ENCODE measurements at regions not wholly inside any gene's neighbourhood (a gene's known extent, or its start where the extent isn't known, plus 50 kb on each side); places are given as distances from the start of the nearest gene placed in this dataset.
A peak's percentile ranks its signal among the peaks of the same experiment; 100 is the strongest.
"Not testable (repeated sequence)": the region's sequence is repeated elsewhere in the genome, so short reads cannot be mapped to it uniquely, and the experiment has no call there.

DNA sequence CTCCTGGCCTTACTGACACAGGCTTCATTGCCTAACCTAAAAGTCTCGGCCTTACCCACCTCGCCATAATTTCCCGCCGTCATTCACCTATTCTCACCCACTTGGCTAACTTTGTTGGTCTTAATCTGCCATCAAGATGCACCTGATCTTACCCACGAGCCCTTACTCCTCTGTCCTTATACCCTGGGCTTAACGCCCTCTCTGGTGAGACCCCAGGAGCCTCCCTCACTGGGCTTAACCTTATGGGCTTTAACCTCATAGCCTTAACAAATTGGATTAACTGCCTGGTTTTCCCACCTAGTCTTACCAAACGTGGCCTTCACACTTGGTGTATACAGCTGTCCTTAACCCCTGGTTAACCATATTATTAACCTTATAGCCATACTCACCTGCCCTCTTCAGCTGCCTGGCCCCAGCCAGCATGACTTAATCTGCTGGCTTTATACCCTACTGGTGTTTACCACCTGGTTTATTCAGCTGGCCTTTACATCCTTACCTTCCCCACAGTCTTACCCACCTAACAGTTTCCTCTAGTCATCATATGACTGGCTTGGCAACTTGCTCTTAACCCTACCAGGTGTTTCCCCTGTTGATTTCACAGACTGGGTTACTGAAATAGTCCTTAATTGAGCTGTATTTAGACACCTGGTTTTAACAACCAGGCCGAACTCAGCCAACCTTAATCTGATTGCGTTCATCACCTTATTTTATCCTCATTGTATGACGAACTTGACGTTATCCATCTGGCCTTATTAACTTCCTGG is 132.0 kb upstream of the ZSWIM2 start:
- DNase-seq, result peak; percentile 43

DNA sequence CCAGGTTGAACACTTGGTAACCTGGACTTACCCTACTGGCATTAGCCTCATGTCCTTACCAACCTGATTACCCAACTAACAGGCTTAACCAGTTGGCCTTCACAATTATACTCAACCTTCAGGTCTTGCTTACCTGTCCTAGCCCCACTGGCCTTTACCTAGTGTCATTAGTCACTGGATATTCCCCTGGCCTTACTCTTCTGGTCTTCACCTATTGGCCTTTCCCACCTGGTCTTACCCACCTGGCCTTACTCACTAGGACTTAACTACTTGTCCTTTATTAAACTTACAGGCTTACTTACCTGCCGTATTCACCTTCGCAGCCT is 131.1 kb upstream of the ZSWIM2 start:
- DNase-seq, result no peak

DNA sequence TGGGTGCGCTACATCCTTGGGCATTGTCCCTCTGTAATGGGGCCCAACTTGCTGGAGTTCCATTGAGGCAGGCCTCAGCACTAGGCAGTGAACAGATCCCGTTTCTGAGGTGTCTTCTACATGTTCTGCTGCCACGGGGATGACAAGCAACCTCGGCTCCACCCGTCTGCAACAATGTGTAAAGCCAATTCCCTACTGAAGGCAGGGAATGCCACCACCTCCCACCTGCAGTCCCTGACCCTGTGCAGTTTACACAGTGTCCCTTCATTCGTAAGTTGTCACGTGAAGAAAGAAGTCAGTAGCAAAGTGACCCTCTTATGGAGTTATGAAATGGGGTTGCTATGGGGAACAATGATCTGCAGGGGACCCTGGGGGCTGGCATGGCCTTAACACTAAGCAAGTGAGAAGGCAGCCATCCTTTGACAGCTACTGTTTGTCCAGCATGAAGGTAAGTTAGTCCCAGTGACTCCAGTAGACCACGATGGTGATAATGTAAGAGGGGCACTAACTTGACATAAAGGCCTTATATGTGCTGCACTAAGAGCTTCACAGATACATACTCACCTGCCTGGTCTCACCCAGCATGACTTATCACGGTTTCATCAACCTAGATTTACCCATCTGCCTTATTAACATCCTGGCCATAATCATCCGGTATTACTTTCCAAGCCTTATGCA is 130.6 kb upstream of the ZSWIM2 start:
- no peak for DNase-seq

DNA sequence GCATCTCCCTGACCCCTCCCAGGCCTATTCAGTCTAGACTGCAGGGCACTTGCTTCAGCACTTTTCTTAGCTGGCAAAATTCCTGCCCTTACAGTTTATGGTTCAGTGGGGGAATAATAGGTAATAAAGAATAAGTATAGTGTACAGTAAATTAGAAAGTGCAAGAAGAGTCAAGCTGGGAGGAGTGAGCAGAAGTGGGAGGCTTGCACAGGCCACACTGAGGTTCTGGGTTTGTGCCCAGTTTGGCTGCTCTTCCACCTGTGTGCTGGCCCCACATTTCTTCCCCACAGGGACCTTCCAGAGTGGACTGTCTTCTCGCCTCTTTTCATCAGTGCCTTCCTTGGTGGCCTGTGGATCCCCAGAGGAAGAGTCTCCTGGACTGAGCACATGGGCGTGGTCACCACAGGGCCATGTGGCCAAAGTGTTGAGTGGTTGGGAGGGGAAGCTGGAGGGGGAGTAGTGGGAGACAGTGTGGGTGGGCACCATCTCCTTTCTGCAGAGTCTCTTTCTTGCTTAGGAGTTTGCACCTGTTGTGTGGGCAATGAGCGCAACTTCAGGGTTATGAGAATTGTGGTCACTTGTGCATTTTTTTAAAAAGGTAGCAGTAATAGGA is 128.6 kb upstream of the ZSWIM2 start:
- no peak for DNase-seq

DNA sequence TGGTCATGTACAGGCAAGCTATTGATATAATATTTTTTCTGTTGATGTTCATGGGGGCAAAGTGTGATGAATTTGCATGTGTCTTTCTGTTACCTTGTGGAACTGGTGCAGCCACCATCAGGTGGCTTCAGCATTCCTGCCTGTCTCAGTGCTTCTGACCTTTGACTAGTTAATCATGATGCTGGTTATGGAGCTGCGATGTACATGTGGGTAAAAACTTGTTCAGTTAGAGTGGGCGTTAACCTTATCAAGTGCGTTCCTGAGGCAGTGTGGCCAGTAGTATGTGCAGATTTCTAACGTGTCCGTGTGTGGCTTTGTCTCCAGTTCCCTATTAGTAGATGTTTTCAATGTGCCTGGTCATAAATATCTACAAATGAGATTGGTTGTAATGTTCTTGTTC is 127.4 kb upstream of the ZSWIM2 start:
- DNase-seq, result no peak

DNA sequence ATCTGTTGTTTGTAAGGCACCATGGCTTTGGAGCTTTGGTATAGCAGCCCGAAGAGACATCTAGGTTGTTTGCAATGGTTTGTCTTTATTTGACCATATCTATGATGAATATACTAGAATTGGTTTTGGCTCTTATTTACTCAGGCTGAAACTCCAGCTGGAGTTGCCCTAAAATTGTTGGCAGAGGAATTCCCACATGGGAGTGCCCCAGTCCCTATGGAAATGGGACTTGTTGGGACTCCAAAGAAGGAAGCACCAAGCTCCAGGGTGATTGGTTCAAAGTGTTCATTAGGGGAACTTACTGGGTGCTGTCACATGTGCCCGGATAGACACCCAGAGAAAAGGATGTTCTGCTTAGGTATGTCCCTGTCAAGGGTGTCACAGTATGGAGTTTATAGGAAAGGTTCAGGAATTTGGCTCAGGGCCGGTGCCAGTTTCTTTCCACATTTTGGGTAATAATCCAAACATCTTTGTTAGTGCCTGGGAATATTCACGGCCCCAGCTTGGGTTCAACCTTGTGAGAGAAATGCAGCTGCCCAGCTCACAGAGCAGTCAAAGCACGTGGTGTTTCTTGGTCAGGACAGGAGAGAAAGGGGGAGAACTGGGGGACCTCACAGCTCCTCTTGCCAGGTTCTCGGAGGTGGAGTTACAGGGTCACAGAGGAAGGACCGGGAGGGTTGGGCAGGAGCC is 123.5 kb upstream of the ZSWIM2 start:
- DNase-seq, result no peak

DNA sequence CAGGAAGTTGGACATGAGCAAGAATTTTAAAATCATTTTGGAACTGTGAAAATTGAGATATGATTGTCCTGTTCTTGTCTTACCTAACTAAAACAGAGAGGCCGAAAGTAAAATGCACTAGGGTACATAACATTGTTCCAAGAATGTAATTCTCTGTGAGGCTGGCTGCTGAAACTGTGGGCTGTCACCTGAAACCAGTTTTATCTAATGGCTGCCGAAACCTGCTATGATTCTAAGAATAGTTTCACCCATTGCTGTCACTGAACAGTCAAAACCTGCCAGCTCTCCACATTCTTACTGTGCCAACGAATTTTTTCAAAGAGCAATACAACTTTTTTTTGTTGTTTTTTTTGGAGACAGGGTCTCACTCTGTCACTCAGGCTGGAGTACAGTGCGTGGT is 119.3 kb upstream of the ZSWIM2 start:
- no peak for DNase-seq

DNA sequence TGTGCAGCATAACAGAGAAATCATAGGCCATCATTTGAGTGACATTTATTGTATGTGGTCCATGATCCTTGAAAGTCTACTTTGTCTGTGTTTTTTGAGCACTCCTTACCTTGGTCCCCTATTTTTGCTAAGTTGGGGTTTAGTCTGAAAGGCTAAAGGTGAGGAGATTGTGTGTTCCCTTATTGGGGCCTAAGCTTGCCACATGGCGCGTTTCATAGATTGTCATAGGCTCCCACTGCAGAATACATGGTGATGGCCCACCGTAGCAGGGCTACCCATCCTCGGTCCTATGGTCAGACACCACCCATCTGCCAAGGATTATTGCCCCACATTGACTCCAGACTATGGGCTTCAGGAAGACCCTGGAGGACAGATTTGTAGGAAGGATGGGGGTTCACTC is 117.0 kb upstream of the ZSWIM2 start:
- no peak for DNase-seq

DNA sequence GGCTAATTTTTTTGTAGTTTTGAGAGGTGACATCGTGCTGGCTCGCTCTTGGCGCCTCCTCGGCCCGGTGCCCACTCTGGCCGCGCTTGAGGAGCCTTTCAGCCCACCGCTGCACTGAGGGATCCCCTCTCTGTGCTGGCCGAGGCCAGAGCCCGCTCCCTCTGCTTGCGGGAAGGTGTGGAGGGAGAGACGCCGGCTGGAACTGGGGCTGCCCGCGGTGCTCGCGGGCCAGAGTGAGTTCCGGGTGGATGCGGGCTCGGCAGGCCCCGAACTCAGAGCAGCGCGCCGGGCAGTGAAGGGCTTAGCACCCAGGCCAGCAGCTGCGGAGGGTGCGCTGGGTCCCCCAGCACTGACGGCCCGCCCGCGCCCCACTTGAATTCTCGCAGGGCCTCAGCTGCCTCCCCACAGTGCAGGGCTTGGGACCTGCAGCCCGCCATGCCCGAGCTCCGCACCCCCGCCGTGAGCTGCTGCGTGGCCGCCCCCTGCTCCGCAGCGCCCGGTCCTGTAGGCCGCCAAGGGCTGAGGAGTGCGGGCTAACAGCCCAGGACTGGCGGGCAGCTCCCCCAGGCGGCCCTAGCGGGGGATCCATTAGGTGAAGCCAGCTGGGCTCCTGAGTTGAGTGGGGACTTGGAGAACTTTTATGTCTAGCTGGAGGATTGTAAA is 113.2 kb upstream of the ZSWIM2 start:
- DNase-seq, result no peak

DNA sequence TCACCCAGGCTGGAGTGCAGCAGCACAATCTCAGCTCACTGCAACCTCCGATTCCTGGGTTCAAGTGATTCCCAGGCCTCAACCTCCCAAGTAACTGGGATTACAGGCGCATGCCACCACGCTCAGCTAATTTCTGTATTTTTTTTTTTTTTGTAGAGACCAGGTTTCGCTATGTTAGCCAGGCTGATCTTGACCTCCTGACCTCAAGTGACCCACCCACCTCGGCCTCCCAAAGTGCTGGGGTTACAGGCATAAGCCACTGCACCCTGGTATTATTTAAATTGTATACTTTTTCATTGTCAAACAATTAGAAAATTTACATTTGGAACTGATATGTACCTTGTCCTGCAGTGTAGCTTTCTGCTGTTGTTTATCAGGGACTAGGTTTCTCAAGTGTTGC is 111.3 kb upstream of the ZSWIM2 start:
- DNase-seq, result not testable (repeated sequence)

DNA sequence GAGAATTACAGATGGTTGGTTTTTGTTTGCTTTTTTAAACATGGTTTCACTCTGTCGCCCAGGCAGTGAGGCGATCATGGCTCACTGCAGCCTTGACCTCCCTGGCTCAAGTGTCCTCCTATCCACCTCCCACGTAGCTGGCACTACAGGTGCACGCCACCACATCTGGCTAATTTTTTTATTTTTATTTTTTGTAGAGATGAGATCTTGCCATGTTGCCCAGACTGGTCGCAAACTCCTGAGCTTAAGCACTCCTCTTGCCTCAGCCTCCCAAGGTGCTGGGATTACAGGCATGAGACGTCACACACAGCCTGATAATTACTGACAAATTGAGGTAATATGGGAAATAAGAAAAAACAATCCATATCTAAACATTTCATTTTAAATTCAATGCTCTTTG is 110.5 kb upstream of the ZSWIM2 start:
- DNase-seq, result no peak

DNA sequence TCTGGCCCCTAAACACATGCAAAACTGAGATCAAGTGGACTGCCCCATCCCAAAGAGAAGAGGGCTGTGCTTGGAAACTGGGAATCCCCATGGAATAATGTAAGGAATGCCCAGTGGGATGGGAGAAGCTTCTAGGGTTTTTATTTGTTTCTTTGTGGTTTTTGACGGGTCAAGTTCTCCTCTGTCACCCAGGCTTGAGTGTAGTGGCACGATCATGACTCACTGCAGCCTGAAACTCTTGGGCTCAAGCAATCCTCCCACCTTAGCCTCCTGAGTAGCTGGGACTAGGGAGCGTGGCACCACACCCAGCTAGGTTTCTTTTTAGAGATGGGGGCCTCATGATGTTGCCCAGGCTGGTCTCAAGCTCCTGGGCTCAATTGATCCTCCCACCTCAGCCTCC is 101.7 kb upstream of the ZSWIM2 start:
- no peak for DNase-seq

DNA sequence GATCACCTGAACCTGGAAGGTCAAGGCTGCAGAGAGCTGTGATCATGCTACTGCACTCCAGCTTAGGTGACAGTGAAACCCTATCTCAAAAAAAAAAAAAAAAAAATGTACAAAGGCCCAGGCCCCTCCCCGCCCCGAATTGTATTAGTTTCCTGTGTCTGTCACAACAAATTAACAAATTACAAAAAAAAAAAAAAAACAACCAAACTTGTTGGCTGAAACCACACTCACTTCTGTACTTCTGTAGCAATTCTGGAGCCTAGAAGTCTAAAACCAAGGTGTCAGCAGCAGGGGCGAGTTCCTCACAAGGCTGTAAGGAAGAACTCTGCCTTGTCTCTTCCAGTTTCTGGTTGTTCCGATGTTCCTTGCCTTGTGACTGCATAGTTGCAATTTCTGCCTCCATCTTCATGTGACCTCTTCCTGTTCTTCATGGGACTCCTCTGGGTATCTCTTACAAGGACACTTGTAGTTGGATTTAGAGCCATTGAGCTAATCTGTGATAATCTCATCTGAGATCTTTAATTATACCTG is 100.8 kb upstream of the ZSWIM2 start:
- DNase-seq, result no peak

DNA sequence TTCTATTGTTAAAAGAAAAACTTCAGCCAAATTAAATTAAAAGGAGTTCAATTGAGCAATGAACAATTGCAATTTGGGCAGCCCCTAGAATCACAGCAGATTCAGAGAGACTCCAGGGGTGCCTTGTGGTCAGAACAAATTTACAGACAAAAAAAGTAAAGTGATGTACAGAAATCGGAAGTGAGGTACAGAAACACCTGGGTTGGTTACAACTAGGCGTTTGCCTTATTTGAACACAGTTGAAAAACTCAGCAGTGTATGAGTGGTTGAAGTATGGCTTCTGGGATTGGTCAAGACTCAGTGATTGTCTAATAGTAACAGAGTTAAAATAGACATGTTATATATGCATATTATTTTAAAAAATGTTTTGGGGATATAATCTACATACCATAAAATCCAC is 98.5 kb upstream of the ZSWIM2 start:
- peak; percentile 4 for DNase-seq

DNA sequence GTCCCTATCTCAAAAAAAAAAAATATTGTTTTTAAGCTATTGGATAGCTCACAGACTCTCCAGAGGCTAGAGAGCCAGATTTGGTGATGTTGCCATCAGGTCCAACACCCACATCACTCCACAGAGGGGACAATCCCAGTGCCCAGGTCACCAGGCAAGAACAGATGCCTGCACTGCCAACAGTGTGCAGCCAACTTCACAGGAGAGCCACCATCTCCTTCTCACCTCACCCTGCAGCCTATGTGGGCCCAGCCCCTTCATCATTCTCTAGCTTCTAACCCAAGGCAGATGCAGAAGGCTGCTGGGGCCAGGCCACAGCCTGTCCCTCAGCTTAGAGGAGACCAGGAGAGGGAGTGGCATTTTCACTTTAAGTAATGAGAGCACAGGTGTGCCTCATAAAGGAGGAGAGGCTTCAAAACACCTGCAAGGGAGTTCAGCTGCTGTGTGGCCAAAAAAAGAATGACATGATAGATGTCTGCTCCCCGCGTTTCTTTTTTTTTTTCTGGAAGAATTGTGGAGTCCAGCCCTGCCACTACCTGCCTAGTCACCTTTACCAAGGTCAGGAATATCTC is 98.0 kb upstream of the ZSWIM2 start:
- DNase-seq, result peak; percentile 18

DNA sequence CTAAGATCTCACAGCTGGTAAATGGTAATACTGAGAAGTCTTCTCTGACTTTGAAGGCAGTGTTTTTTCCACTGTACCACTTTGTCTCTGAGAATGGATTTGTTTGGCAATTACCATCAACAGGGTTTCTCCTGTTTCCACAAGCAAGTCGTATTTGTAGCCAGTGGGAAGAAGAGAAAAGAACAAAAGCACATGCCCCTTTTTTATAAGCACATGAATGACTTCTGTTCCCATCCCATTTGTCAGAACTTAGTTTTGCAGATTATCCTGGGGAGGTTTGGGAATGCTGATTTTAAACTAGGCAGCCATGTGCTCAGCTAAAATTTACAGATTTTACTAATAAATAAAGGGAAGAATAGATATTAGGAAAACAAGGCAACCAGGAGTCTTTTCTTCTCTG is 92.9 kb upstream of the ZSWIM2 start:
- no peak for DNase-seq

DNA sequence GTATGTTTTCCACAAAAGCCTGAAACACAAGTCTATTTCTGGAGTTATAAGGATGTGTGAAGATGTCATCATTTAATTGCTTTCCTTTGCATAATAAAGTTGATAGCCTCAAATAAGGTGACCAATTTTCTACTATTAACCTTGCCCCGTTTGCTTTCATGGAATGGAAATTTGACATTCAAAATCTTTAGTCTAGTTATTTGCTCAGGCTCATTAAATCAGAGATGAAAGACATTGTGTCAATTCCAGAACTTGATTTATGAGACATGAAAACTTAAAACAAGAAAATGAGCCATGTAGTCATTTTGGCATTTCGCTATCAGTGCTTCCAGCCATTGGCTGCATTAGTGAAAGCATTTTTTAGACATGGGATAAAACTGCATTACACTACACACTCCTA is 91.5 kb upstream of the ZSWIM2 start:
- DNase-seq, result no peak

DNA sequence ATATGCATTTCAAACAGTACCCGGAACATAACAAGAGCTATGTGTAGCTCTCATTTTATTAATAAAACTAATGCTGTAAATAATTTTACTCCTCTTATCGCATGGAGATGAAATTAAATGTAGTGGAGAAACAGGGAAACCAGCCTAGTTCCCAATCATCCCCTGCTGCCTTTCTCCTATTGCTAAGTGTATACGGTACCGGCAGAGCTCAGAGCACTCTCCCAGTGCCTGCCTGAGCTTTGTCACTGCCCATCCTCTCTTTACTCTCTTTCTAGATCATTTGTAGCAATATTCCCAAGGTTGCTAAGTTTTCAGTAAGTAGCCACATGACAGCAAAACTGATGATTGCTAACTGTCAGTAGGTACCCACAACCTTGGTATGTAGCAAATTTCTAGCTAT is 85.5 kb upstream of the ZSWIM2 start:
- no peak for DNase-seq

DNA sequence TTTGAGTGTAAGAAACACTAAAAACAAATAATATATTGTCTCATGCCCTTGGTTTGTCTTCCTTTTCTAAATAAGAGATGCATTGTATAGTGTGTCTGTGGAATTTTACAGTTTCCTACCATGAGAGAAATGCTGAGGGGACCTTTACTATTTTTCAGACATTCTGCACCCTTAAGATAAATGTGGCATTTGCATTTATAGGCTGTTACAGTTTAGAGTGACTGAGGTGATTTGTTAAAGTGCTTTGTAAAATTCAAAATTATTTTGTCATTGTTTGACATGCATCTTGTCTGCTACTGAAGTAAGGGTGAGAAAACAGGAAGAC is 78.9 kb upstream of the ZSWIM2 start:
- DNase-seq, result no peak

DNA sequence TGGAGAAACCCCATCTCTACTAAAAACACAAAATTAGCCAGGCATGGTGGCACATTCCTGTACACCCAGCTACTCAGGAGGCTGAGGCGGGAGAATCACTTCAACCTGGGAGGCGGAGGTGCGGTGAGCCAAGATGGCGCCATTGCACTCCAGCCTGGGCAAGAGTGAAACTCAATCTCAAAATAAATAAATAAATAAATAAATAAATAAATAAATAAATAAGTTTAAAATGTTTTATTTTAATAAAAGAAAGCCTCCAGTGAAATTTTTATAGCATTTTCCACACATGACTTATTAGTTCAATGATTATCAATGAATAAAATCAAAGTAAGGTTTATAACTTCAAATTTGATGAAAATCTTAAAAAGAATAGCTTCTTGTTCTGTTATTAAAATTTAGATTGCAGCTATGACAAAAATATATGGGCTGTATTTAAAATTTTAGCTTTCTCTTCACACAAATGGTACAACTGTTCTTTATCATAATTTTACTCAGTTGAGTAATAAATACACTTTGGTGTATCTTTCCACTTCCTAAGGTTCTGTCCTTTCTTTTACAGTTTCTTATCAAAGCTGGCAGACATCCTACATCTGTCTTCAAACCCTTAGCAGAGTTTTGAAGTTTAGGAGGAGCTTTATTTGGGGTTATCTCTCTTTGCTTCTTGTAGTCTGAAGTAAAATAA is 78.4 kb upstream of the ZSWIM2 start:
- no peak for DNase-seq

DNA sequence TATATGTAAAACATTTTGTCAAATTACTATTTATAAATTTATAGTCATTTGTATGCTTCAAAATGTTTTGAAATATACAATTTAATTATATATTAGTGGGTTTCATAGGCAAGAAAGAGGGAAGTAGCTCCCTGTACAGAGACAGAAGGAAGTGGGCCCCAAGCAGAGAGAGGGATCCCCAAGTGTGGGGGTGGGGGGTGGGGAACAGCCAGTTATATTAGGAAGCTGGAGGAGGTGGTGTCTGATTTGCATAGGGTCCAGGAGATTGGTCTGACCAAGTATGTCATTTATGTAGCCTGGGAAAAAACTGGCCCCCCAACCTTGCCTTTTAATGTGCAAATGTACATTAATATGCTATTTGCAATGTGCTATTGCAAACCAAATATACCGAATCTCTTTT is 76.5 kb upstream of the ZSWIM2 start:
- no peak for DNase-seq

DNA sequence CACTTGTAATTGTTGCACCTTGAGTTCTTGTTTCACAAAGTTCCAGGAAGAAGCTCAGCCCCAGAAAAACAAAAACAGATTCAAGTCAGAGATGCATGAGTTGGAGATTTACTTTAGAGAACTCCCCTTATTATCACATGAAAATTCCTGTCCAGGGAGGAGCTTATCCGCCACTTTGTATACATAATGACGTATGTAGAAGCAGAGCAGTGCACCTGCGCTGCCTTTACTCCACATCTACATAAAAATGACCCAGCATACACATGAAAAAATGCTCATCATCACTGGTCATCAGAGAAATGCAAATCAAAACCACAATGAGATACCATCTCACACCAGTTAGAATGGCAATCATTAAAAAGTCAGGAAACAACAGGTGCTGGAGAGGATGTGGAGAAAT is 73.3 kb upstream of the ZSWIM2 start:
- DNase-seq, result not testable (repeated sequence)

All from NCI-H774 (cell line).